Tongue (tissue), 1 donor: ENCODE measurements at regions not wholly inside any gene's neighbourhood (a gene's known extent, or its start where the extent isn't known, plus 50 kb on each side); places are given as distances from the start of the nearest gene placed in this dataset.
A peak's percentile ranks its signal among the peaks of the same experiment; 100 is the strongest.

Source experiments
- DNase-seq: peaks from one replicate; pipeline ENCODE4 v3.0.0-alpha.2; 2015

DNA sequence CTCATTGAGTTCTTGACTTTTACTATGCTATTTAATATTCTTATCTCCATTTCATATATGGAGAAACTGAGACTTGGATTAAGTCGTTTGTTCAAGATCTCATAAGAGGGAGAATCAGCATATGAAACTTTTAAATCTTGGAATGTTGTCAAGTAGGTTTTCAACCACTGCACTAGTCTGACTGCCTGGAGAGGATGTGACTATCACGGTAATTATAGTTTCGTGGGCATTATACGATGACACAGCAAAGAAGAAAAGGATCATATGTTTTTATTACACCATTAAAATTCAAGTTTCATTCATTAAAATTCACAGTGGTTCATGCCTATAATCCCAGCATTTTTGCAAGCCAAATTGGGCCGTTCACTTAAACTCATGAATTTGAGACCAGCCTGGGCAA is 555.2 kb downstream of the SLITRK1 start:
- DNase-seq: no peak

- no peak for DNase-seq
Observed at GRCh38 chr13:83325125-83325853, 557.0 kb downstream of the SLITRK1 start.

DNA sequence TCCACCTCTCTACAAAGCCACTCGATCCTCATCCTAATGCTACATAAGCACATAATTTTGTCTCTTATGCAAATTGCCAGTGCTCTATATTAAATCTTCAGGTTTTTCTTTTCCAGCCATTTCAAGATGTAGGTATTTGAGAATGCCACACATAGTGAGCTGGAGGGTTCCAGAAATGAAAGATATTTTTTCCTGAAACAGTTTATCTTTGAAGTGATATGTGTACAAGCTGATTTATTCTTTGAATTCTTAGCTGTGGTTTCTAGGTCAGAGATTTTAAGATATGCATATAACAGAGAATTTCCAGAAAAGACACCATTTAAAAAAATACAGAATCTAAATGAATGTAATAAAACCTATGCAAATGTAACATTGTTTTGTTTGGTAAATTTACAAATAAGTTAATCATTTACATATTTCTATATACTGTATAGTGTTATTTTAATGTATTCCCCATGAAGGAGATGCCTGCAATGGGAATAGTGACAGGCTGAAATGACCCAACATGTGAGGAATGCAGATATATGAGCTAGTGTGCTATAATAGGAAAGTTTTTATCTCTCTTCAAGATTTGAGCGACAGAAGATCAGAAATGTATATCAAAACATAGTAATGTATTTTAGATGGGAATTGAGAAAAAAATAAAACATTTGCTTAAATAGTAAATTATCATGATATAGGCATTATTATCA is 570.2 kb downstream of the SLITRK1 start:
- DNase-seq: no peak

GRCh38 chr13:83298617-83299016 is 583.7 kb downstream of the SLITRK1 start:
- DNase-seq: no peak

GRCh38 chr13:83297586-83298290 is 584.5 kb downstream of the SLITRK1 start:
- DNase-seq: no peak

GRCh38 chr13:83295686-83296085 is 586.6 kb downstream of the SLITRK1 start:
- DNase-seq: no peak

GRCh38 chr13:83286737-83287136 is 595.5 kb downstream of the SLITRK1 start:
- DNase-seq: no peak

DNA sequence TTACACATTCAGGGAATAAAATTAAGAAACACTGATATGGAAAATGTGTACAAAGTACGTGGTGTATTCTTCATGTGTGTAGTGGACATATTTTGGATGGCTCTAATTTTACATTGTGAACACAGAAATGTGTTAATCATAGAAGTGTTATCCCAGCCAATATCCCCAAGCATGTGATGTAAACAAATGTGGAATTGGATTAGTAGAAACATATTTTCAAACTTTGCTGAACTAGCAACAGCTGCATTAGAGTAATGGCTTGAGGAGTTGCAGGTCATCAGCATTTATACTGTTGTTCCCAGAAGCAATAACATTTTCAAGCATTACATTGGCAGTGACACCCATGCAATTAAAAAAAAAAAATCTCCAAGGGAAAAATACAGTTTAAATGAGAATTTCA is 600.6 kb downstream of the SLITRK1 start:
- DNase-seq: peak; percentile 19

DNA sequence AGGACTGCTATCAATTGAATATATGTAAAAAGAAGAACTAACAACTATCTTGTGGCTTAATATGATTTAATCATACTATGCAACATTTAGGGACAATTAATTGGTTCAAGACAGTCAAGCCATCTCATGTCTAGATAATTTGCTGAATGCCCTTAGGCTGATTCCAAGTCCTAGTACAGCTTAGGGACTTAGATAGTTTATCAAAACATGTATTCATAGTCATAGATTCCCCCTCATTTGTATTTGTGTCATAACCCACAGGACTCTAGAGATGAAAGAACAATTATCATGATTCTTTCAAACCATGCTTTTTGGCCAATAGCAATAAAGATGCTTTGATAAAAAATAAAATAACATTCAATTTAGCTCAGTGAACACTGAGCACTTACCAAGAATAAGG is 607.6 kb downstream of the SLITRK1 start:
- no peak for DNase-seq

DNA sequence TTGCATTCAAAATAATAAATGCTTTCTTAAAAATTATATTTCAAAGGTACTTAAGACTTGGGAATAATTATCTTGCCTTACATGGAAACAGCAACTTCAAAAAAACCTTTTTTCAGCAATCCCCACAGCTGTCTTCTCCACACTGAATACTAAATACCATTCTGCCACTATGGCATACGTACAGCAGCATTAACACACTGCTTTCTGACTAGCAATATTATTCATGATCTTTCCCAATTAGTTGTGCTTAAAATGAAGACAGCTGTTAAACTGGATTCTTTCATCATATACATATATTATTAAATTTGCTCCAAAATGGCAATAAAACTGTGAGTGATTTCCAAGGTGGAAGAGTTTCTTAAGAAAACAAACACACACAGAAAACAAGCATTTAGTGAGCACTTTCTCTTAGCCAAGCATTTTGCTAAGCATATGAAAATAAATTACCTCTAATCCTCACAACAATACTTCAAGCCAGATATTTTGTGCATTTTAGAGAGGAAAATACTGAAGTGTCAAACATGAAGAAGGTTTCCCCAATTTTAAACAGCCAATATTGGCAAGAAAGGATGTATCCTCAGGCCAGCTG is 609.5 kb downstream of the SLITRK1 start:
- peak; percentile 5 for DNase-seq

DNA sequence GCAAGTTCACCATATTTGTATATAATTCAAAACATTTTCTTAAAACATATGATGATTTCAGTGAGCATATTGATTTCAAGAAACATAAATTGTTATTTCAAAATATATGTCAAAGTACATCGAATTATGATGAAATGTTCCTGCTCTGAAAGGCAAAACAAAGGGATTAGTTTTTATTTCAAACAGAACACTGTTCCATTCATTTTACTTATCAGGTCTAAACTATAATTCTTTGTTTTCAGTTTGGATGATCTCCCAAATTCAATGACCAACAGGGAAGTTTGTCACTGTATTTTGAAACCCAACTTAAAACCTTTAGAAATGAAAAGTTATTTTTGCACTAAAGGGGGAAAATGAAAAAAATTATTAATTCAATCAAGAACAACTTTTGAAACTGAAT is 610.2 kb downstream of the SLITRK1 start:
- no peak for DNase-seq

DNA sequence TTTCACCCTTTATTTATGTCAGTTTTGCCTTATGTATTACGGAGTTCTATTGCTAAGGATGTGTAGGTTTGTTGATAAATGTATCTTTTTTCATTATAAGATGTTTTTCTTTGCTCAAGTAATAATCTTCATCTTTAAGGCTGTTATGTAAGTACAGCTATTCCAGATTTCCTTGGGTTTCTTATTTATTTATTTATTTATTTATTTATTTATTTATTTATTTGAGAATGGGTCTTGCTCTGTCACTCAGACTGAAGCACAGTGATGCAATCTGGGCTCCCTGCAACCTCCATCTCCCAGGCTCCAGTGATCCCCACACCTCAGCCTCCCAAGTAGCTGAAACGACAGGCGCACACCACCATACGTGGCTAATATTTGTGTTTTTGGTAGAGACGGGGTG is 617.0 kb downstream of the SLITRK1 start:
- no peak for DNase-seq

DNA sequence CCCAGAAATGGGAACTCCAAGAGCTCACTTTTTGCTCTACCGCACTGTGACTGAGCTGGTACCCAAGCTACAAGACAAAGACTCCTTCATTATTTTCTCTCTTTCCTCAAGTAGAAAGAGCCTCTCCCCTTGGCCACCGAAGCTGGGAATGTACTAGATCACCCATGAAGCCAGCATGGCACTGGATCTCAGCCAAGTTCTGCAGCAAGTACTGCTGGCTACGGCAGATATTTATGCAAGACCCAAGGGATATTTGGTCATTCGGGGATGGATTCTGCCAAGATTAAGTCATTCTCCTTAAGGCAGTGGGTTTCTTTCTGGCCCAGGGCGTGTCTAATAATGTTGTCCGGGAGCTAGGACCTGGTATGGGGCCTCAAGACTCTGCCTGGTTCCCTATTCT is 633.5 kb downstream of the SLITRK1 start:
- DNase-seq: no peak

GRCh38 chr13:83232626-83233025 is 649.6 kb downstream of the SLITRK1 start:
- peak; percentile 5 for DNase-seq

GRCh38 chr13:83229574-83230305 is 652.5 kb downstream of the SLITRK1 start:
- DNase-seq: no peak

- no peak for DNase-seq
Observed at GRCh38 chr13:83223546-83223945, 658.7 kb downstream of the SLITRK1 start.

DNA sequence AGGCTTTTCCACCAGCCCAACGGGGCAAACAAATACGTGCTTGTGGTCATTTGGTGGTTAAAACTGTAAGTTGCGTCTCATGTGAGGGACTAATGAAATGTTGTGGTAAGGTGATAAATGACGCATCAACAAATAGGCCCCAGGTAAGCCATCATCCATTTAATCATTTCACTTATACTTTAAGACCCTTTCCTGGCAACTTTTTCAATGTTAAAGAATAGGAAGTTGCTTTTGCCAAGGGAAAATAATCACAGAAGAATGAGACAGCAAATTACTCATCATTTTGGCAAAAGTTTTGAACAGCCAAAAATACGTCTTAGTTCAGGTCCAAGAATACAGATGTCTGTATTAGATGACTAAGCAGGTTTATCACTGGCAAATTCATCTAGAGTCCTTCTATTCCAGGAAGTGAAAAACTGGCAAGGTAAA is 660.4 kb downstream of the SLITRK1 start:
- DNase-seq: no peak

DNA sequence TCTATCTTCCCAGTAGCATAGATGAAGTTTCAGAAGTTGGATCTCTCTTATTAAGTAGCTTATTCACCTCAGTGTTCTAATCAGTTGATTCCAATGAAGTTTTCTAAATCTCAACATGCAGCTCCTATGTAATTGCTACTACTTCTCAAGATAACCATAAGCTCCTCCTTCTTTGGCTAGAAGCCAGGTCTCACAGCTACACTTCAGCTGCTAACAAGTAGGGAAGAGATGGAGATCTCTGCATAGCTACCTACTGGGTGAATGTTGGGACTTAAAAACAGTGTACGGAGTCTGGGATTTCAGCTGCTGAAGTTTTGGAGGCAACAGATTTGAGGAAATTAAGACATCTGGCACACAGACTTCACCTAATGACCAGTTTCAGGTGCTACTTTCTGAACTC is 661.0 kb downstream of the SLITRK1 start:
- DNase-seq: no peak

DNA sequence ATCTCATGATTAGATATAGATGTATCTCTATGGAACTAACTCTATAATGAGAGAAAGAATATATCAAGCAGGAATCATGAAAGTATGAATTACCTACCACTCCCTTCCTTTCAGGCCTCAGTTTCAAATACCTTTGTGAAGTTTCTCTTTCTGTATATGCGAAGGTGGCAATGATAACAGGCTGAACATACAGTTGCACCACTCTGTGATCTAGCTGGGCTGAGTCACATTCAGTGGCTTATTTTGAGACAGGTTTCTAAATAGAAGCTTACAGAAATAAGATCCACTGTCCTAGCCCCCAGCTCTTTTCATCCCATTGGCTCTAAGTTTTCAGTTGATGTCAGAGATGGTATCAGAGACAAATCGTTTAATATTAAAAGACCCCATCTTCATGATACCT is 662.0 kb downstream of the SLITRK1 start:
- DNase-seq: no peak

GRCh38 chr13:83219832-83220231 is 662.4 kb downstream of the SLITRK1 start:
- DNase-seq: no peak

DNA sequence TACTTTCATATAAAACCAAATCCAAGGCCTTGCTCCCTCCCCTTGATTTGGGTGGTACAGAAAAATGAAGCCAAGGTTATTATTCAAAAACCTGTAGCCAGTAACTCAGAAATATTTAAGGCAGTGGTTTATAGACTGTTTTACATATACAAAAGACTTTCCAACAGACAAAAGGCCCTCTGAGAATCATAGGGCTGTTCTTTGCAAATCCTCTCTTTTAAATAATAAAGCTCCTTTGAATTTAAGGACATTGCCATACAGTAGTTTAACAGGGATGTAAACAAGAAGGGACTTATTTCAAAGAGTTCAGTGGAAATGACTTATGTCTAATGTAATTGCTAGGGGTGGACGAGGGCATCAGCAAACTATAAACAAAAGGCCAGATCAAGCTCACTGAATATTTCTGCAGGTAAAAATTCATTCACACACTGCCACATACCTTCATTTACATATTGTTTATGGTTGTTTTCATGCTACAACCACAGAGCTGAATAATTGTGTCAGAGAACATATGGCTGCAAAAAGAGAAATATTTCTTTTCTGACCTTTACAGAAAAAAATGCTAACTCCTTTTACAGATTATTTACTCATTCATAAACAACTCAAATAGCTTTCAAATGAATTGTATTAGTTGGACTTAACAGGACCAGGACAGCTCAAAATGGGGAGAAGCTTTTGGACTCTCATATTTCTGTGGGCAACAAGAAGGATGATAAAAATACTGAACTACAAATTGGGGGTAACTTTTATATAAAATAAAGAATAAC is 665.6 kb downstream of the SLITRK1 start:
- no peak for DNase-seq

DNA sequence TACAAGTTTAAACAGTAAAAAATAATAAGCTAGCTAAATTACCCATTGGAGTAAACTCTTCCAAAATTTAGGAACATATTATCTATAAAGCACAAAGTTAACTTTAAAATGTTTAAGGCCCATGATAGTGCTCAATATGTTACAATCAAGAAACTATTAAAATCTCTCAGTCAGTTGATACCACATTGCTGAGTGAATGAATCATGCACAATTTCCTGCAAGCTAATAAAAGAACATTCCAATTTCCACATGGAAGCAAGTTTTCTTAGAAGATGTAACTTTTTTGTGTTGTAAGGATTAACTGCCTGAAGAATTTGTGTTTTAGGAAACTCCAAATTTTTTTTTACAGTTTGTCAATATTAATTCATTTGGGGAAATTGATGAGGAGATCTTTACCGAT is 666.6 kb downstream of the SLITRK1 start:
- DNase-seq: no peak
